GM18951 (cell line): ENCODE measurements at regions not wholly inside any gene's neighbourhood (a gene's known extent, or its start where the extent isn't known, plus 50 kb on each side); places are given as distances from the start of the nearest gene placed in this dataset.

Experiments used
- POLR2A ChIP-seq: IDR thresholded peaks from 4 replicates; pipeline ENCODE4 v1.6.1; 2011; ENCODE audit warnings: mild to moderate bottlenecking; ENCODE audit not compliant: insufficient read length, insufficient read depth; ENCODE audit errors: extremely low read depth
- in situ Hi-C: fragments of 300-500 bp; cut with MboI; formaldehyde crosslinking; loops from one replicate; pipeline ENCODE4 v1.12.0; 2022; ENCODE audit warnings: low sequenced_read_pairs, mixed read lengths, inconsistent platforms; ENCODE audit not compliant: unreplicated experiment

DNA sequence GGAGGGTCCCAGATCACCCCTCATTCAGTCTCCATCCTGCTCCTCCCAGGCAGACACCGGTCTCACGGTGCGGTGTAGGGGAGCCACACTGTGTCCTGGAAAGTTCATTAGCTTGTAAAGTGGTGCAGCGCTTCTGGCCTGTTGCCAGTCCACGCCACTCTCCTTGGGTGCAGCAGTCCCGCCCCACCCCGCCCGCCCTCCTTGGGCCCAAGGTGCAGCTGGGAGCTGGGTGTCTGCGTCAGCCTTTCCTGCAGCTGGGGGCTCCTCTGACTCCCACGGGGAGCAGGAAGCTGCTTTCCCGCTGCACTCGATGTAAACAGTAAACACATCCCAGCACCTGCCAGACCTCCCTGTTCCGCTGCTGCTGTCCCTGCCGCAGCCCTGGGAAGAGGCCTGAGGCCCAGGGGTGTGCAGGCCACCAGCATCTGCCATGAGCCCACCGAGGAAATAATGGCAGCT, 53.8 kb upstream of the ASB18 start:
- no peak for TF ChIP-seq POLR2A
- in situ Hi-C loops: no loop called here

DNA sequence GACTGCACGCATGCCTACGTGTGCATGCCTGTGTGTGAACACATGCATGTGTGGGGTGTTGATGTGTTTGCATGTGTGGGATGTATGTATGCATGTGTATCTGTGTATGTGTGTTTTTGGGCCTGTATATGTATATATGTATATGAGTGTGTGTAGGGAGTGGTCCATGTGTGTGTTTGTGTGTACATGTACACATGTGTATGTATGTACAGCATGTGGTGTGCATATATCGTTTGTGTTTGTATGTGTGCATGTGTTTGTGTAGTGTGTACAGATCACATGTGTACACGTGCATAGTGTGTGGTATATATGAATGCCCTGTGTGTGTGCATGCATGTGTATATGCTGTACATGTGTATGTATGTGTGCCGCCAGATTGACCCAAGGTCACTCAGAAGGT, 54.2 kb upstream of the ASB18 start:
- TF ChIP-seq POLR2A: no peak
- in situ Hi-C loops: no loop called here

DNA sequence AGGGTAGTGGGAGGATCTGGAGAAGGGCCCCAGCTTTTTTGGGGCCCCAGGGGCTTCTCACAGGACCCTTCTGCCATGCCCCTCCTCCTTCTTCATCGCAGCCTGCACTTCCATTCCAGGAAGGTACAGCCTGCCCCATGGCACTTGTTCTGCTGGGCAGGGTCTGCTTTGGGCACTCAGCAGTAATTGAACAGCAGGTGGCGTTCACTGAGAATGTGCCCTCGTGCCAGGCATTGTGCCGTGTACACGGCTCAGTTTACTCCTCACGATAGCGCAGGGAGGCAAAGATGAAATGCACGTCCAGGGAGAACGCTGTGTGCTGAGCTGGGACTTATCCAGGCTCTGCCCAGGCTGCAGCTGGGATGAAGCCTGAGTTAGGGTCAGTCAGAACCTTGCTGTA, 54.8 kb upstream of the ASB18 start:
- TF ChIP-seq POLR2A: no peak
- in situ Hi-C loops: no loop called here

DNA sequence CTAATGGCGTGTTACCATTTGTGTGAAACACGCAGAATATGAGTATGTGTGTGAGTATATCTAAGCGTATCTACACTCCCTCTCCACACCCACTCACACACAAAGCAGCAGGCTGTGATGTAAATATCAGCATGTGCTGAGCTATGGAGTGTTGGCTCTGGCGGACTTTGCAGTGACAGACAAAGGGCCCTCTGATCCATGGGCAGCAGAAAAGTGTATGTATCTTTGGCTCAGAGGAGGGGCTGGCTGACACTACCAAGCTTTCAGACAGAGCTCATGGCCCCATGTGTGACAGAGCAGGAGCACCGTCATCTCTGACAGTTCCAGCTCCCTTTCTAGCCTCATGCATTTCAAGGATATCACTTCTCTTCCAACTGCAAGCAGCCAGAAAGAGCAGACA, 57.2 kb upstream of the ASB18 start:
- in situ Hi-C loops: no loop called here
- no peak for TF ChIP-seq POLR2A

DNA sequence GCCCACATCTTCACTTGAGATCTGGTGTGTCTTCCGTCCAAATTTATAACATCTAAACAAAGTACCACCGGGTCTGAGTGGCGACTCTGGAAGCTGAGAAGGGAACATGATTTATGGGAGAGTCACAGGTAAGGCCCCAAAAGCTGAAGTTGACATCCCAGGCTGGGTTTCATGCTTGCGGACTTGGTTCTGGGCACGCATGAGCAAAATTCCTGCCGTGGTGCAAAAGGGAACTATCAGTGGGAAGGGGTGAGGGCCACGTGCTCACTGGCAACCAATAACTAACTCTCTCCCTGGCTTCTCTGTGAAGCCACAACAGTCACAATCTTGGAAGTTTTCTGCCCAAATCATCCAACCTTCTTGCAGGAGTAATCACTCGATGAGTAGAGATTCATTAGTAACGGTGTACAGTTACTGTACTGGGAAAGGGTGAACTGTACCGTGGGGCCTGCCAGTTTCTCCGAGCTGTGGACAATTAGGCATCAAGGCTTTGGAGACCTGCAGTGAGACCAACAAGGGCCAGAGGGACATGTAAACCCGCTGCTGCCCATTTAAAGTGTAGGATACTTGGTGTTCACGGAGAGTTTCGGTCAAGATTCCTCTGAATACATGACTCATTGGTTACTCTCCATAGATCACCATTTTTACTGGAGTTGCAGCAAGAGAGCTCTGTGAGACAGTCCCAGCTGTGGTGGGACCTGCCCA, 69.4 kb upstream of the ASB18 start:
- in situ Hi-C loops: no loop called here

DNA sequence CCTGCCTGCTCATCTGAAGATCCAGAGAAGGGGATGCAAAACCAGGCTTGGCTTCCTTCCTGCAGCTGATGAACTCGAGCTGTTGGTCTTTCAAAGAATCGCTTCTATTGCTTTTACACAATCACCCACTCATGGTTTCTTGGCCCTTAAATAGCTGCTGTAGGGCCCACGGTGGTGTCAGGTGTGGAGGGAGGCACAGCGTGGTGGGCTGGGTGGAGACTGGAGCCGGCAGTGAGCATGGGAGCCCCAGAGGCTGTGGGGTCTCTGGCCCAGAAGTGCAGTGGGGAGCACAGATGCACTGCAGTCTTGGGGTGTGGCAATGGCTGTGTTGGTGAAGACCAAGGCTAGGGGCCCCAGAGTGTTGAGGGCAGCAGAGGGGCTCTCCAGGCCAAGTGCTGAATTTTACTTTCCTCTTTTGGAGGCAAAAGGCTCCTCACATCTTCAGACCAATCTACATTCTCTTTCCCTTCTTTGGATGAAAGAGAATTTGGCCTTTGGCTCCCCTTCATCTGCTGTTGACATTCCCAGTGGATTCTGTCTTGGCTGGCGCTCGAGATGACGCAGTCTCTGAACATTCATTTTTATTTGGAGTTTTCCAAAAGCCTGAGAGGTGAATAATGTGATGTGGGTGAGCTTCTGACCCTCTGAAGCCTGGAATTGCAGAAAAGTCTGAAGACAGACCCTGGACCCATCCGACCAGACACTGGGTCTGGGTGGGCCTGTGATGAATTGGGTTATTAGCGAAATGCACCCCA, 70.1 kb upstream of the ASB18 start:
- TF ChIP-seq POLR2A: no peak
- in situ Hi-C loops: no loop called here

More for the DNA sequence above, 69.4 kb upstream of the ASB18 start:
- TF ChIP-seq POLR2A: no peak

DNA sequence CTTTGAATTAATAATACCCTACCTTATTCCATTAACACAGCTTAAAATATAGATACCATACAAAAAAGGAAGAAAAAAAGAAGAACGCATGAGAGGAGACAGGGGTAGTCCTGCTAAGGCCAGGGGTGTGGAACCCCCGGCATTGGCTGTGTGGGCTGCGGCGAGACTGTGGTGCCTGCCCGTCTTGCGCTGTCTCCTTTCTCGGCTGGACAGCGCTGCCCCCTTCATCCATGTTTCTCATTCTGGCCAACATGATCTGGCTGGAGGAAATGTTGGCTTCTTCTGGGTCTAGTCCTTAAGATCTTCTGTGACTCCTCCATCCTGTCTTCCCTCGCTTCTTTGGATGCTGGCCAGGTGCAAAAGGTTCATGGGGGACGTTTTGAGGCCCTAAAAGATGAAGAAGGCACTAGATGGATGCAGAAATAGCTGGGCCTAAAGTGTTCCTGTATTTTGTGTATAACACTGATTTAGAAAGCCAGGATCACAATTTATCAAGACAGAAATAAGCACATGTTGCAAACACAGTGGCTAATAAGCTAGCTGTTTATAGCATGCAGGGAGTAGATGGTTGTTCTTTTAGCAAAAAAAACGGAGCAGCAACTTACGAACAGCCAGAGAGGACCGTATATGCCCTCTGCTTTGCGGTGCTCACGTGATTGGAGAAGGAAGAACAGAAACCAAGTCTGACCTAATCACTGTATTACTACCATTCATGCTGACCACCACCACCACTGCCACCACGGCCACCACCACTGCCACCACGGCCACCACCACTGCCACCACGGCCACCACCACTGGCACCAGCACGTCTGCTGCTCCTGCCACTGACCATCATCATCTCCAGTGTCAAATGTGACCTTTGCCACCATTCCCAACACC, 71.7 kb upstream of the ASB18 start:
- in situ Hi-C loops: no loop called here
- TF ChIP-seq POLR2A: no peak

DNA sequence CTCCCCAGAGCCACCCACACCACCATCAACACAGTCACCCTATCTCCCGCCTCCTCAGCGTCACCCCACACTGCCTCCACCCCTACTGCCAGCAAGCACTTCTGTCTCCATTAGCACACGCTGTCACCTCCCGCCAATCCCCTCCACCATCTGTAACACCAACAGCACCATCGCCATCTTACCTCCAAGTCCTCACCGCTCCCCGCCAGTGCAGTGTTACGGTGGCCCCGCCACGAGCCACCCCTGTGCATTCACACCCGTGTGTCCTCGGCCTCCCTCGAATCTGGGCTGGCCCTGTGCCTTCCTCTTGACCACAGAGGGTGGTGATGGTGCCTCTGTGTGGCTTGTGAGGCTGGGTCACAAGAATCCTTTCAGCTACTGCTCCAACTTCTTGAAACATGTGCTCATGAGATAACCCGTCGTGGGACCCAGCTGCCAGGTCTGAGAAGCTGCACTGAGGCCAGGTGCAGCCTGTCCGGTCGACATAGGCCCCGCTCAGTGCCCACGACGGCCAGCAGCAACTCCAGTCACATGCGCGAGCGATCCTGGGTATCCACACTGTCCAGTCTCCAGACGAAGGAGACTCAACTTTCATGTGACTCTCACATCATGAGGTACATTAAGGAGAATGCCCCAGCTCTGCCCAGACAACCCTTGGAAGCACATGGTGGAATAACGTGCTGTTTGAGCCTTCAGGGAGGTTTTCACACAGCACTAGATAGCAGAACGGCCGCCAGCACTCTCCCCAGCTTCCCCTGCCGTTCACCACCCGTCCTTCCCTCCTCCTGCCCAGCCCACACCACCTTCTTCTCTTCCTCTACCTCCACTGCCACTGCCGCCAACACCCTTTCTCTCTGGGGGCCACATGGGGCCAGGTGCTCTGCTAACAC, 72.6 kb upstream of the ASB18 start:
- TF ChIP-seq POLR2A: no peak
- in situ Hi-C loops: no loop called here

DNA sequence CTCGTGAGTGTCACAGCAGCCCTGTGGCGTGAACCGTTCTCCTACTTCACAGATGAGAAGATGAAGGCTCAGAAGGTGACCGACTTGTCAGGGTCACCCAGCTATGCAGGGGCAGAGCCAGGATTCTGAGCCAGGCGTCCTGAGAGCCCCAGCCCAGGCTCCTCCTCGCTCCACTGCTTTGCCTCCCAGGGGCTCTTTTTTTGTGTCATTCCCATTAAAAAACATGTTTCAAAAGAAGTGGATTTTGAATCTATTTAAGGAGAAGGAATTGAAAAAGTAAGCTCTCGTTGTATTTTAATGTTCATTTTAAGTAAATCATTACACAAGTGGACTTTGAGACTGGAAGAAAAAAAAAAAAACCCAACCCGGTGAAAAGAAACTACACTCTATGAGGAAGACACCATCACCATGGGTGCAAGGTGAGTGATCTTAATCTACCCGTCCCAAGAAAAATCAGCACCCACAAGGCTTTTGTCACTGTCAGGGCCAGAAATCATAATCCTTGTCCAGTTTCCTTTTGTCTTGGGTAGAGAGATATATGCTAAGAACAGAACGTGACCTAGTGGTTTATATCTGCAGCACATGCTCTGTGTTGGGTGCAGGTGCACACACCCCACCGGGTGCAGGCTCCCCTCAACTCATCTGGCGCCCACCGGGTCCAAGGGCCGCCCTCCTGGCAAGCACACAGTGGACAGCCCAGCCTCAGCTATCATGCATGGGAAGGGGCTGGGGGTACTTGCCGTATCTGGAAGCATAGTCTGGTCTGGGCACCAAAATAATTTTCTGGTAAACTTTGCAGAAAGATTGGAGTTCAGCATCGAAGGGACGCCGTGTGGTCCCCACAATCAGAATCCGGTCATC, 73.5 kb upstream of the ASB18 start:
- in situ Hi-C loops: no loop called here
- TF ChIP-seq POLR2A: no peak

DNA sequence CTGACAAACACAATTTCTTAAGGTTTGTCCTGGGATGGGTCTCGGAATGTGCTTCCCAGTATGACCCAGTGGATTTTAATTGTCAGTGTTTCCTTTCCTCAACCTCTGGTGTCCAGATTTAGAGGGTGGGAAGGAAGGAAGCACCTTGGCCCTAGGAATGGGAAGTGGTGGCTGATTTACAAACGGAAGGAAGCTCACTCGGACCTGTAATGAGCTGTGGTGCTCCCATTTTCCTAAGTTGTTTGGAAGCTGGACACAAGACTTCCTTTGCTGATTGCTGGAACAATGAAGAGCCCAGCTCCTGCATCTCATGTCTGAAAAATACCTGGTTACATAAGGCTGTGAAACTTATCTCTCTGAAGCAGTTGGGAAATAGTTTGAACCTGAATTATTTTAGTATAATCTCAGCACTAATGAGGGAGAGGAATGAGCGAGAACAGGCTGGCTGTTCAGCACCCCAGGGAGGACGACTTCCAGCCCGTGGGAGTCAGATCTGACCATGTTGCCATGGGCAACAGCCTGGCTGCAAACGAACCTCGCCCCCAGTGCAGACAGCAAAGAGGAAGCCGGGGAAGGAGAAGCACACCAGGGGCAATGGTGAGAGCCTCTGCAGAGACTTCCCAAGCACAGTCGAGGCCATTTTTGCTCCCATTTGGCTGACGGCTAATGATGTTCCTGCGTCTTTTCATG, 74.4 kb upstream of the ASB18 start:
- no peak for TF ChIP-seq POLR2A
- in situ Hi-C loops: no loop called here

DNA sequence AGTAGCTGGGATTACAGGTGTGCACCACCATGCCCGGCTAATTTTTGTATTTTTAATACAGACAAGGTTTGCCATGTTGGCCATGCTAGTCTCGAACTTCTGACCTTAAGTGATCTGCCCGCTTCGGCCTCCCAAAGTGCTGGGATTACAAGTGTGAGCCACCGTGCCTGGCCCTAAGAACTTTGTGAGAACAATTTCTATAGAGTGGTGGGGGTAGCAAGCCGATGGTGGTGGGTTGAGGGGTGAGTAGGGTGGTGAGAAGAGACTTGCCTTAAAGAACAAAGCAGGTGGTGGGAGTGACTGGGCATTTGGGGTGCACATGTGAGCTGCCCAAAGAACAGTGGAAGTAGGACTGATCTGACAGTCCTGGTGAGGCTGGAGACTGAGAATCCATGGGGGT, 76.0 kb upstream of the ASB18 start:
- in situ Hi-C loops: no loop called here
- TF ChIP-seq POLR2A: no peak
